Keratinocyte (primary cell): ENCODE measurements at regions not wholly inside any gene's neighbourhood (a gene's known extent, or its start where the extent isn't known, plus 50 kb on each side); places are given as distances from the start of the nearest gene placed in this dataset.

Source experiments
- DNase-seq: peaks from one replicate; pipeline ENCODE4 v3.0.0-alpha.2; 2011; ENCODE audit warnings: low read depth, missing footprints, low spot score
- FAIRE-seq: peaks from 2 replicates; lab custom pipeline; 2011; peaks lifted over from hg19 to GRCh38; lab: Jason Lieb, UNC
- H2AFZ ChIP-seq: 2 replicates; pipeline ENCODE4 v1.6.0; 2012; ENCODE audit warnings: low read length, control low read depth, inconsistent platforms; ENCODE audit not compliant: control insufficient read depth
- H3K27ac ChIP-seq: 2 replicates; pipeline ENCODE4 v1.5.1; 2011; ENCODE audit warnings: low read length; ENCODE audit not compliant: control insufficient read depth, insufficient read depth
- H3K27me3 ChIP-seq: 3 replicates; pipeline ENCODE4 v1.6.0; 2011; ENCODE audit warnings: low read length; ENCODE audit not compliant: control insufficient read depth, insufficient read depth; ENCODE audit errors: extremely low read depth
- H3K36me3 ChIP-seq, 2 experiments: 2 replicates in 1 of 2; 3 replicates in 1 of 2; pipeline ENCODE4 v1.5.1; 2011; ENCODE audit warnings: low read length in 2 of 2, mild to moderate bottlenecking in 1 of 2; ENCODE audit not compliant: control insufficient read depth in 2 of 2, insufficient read depth in 2 of 2; ENCODE audit errors: extremely low read depth in 1 of 2
- H3K4me1 ChIP-seq: 3 replicates; pipeline ENCODE4 v1.5.1; 2011; ENCODE audit warnings: low read length; ENCODE audit not compliant: control insufficient read depth, insufficient read depth; ENCODE audit errors: extremely low read depth
- H3K4me2 ChIP-seq: 3 replicates; pipeline ENCODE4 v1.6.0; 2011; ENCODE audit warnings: low read depth, low read length; ENCODE audit not compliant: control insufficient read depth, insufficient read depth; ENCODE audit errors: extremely low read depth
- H3K4me3 ChIP-seq, 3 experiments: fragments of 200-600 bp in 1 of 3; sonication (generic) in 1 of 3; 2 replicates in 2 of 3; 3 replicates in 1 of 3; pipeline ENCODE4 v1.5.1; 2011 to 2016; ENCODE audit warnings: low read length in 3 of 3, mild to moderate bottlenecking in 3 of 3, control low read depth in 2 of 3, inconsistent platforms in 1 of 3, low read depth in 1 of 3, mixed read lengths in 1 of 3, mixed run types in 1 of 3, moderate library complexity in 1 of 3; ENCODE audit not compliant: control insufficient read depth in 2 of 3, insufficient read depth in 2 of 3; ENCODE audit errors: extremely low read depth in 1 of 3
- H3K79me2 ChIP-seq: 2 replicates; pipeline ENCODE4 v1.6.0; 2012; ENCODE audit warnings: low read length; ENCODE audit not compliant: control insufficient read depth, insufficient read depth
- H3K9ac ChIP-seq: 3 replicates; pipeline ENCODE4 v1.6.0; 2011; ENCODE audit warnings: low read length; ENCODE audit not compliant: control insufficient read depth, insufficient read depth; ENCODE audit errors: extremely low read depth
- H3K9me1 ChIP-seq: 3 replicates; pipeline ENCODE4 v1.6.0; 2011; ENCODE audit warnings: low read length; ENCODE audit not compliant: control insufficient read depth, insufficient read depth; ENCODE audit errors: extremely low read depth
- H3K9me3 ChIP-seq: 2 replicates; pipeline ENCODE4 v1.5.1; 2012; ENCODE audit warnings: low read depth, low read length; ENCODE audit not compliant: control insufficient read depth
- H4K20me1 ChIP-seq: 3 replicates; pipeline ENCODE4 v1.6.0; 2011; ENCODE audit warnings: low read length; ENCODE audit not compliant: control insufficient read depth, insufficient read depth; ENCODE audit errors: extremely low read depth
- EZH2 ChIP-seq: IDR thresholded peaks from one replicate; pipeline ENCODE4 v1.6.1; 2012; ENCODE audit warnings: inconsistent platforms, mild to moderate bottlenecking, low read length, moderate library complexity
- dilution Hi-C: fragments of 300-500 bp; cut with MboI; formaldehyde crosslinking; loops from one replicate; pipeline ENCODE4 v1.7.0; 2020; ENCODE audit warnings: low sequenced_read_pairs; ENCODE audit not compliant: extremely low pct_ligation_motif_present
- TF ChIP-seq, protein P1 (sequence below), 3 experiments: IDR thresholded peaks in 1 of 3; conservative IDR thresholded peaks in 1 of 3; optimal IDR thresholded peaks in 1 of 3; 2 replicates in 2 of 3; 3 replicates in 1 of 3; pipeline versions ENCODE3 to v1.5.1; 2011; ENCODE audit warnings: low read length in 3 of 3, mild to moderate bottlenecking in 3 of 3, moderate library complexity in 2 of 3, control low read depth in 1 of 3, inconsistent platforms in 1 of 3; ENCODE audit not compliant: insufficient read depth in 2 of 3; ENCODE audit errors: extremely low read depth in 1 of 3

DNA sequence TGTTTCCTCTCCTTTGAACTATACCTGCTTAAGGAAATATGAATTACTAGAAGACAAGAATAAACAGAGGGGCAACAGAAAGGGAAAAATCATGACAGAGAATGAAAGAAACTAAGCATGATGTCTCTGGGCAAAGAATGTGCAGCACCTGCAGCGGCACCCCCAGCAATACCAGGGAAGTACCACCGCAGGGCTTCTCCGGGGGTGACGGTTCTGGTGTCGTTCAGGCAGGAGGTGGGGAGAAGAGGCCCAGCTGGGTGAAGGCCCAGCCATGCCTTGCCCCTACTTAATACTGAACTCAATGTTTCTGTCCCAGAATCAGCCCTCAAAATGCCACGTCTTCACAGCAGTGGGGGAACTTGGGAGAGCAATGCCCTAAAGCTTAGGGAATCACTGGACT is 337.6 kb downstream of the CDC14C start:
- dilution Hi-C loops: no loop called here
- H2AFZ ChIP-seq: no peak overlapping the region
- H3K27ac ChIP-seq: no peak overlapping the region
- no peak for DNase-seq
- H4K20me1 ChIP-seq: no peaks in the 10 kb centered on the region
- TF ChIP-seq, protein P1, sequence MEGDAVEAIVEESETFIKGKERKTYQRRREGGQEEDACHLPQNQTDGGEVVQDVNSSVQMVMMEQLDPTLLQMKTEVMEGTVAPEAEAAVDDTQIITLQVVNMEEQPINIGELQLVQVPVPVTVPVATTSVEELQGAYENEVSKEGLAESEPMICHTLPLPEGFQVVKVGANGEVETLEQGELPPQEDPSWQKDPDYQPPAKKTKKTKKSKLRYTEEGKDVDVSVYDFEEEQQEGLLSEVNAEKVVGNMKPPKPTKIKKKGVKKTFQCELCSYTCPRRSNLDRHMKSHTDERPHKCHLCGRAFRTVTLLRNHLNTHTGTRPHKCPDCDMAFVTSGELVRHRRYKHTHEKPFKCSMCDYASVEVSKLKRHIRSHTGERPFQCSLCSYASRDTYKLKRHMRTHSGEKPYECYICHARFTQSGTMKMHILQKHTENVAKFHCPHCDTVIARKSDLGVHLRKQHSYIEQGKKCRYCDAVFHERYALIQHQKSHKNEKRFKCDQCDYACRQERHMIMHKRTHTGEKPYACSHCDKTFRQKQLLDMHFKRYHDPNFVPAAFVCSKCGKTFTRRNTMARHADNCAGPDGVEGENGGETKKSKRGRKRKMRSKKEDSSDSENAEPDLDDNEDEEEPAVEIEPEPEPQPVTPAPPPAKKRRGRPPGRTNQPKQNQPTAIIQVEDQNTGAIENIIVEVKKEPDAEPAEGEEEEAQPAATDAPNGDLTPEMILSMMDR (optimal IDR thresholded peaks at IDR 0.05 in 1 of 3, IDR thresholded peaks at IDR 0.05 in 1 of 3, conservative IDR thresholded peaks at IDR 0.05 in 1 of 3; ENCODE audit: extremely low read depth in 1 of 3, insufficient read depth in 2 of 3, low read length in 3 of 3): no peak
- no peak for TF ChIP-seq EZH2
- H3K4me1 ChIP-seq: no peaks in the 10 kb centered on the region
- no peak for FAIRE-seq
- no peaks in the 10 kb centered on the region for H3K79me2 ChIP-seq
- peaks cover 3% of the 10 kb centered on the region for H3K27me3 ChIP-seq
- no peak overlapping the region for H3K4me2 ChIP-seq
- H3K36me3 ChIP-seq: no peaks in the 10 kb centered on the region
- H3K9me1 ChIP-seq: no peaks in the 10 kb centered on the region
- no peaks in the 10 kb centered on the region for H3K9me3 ChIP-seq
- H3K4me3 ChIP-seq: no peak overlapping the region
- H3K9ac ChIP-seq: no peak overlapping the region

DNA sequence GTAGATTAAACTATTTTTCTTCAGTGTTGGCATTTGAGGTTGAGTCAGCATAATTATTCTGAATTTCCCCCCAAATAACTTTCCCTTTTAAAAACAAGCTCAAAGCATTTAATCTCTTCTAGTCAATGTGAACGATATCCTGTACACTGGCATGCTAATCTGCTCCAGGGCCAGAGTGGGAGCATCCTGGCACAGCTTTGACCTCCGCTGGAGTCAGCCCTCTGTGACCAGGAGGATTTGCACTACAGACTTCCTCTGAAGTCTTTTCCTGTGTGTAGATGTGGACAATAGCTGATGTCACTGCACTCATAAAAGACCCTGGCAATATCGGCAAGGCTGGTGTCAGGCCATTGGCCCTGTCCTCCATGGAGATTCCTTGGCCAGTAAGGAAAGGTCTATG is 340.2 kb downstream of the CDC14C start:
- Histone ChIP-seq H3K9ac (no peak overlapping the region), H3K27ac (no peak overlapping the region), H3K36me3 (no peaks in the 10 kb centered on the region), H3K4me3 (no peak overlapping the region), H3K79me2 (no peaks in the 10 kb centered on the region), H4K20me1 (no peaks in the 10 kb centered on the region), H3K9me3 (no peaks in the 10 kb centered on the region), H3K4me2 (no peak overlapping the region), H3K4me1 (no peaks in the 10 kb centered on the region), H3K27me3 (peaks cover 3% of the 10 kb centered on the region), H2AFZ (no peak overlapping the region), H3K9me1 (no peaks in the 10 kb centered on the region)
- DNase-seq: no peak
- no peak for FAIRE-seq
- TF ChIP-seq, protein P1 (optimal IDR thresholded peaks at IDR 0.05 in 1 of 3, IDR thresholded peaks at IDR 0.05 in 1 of 3, conservative IDR thresholded peaks at IDR 0.05 in 1 of 3; ENCODE audit: extremely low read depth in 1 of 3, insufficient read depth in 2 of 3, low read length in 3 of 3): no peak
- no peak for TF ChIP-seq EZH2
- dilution Hi-C loops: no loop called here
